ENCODE measurements at regions not wholly inside any gene's neighbourhood (a gene's known extent, or its start where the extent isn't known, plus 50 kb on each side); places are given as distances from the start of the nearest gene placed in this dataset.

- no peaks in the 10 kb centered on the region for H3K4me1 ChIP-seq (ENCODE audit: low read length)
- no peak overlapping the region for H3K9ac ChIP-seq (ENCODE audit: low read length)
- H3K27ac ChIP-seq (ENCODE audit: low read length) = no peak overlapping the region
- no peak for TF ChIP-seq EZH2phosphoT487 (IDR thresholded peaks at IDR 0.05; ENCODE audit: low read length)
- TF ChIP-seq EZH2 (optimal IDR thresholded peaks at IDR 0.05; ENCODE audit: low read depth, low read length) = no peak
- TF ChIP-seq, protein P1, sequence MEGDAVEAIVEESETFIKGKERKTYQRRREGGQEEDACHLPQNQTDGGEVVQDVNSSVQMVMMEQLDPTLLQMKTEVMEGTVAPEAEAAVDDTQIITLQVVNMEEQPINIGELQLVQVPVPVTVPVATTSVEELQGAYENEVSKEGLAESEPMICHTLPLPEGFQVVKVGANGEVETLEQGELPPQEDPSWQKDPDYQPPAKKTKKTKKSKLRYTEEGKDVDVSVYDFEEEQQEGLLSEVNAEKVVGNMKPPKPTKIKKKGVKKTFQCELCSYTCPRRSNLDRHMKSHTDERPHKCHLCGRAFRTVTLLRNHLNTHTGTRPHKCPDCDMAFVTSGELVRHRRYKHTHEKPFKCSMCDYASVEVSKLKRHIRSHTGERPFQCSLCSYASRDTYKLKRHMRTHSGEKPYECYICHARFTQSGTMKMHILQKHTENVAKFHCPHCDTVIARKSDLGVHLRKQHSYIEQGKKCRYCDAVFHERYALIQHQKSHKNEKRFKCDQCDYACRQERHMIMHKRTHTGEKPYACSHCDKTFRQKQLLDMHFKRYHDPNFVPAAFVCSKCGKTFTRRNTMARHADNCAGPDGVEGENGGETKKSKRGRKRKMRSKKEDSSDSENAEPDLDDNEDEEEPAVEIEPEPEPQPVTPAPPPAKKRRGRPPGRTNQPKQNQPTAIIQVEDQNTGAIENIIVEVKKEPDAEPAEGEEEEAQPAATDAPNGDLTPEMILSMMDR (IDR thresholded peaks at IDR 0.05; ENCODE audit: low read length) = no peak
- no peaks in the 10 kb centered on the region for H4K20me1 ChIP-seq (ENCODE audit: insufficient read depth, low read length)
- no peaks in the 10 kb centered on the region for H3K9me3 ChIP-seq (replicated peaks; ENCODE audit: insufficient read depth, low read length)
- no peak overlapping the region for H3K4me3 ChIP-seq (ENCODE audit: low read length)
- H2AFZ ChIP-seq (ENCODE audit: low read length) = no peak overlapping the region
- no peaks in the 10 kb centered on the region for H3K36me3 ChIP-seq (replicated peaks; ENCODE audit: insufficient read depth, low read length)
- no peaks in the 10 kb centered on the region for H3F3A ChIP-seq (ENCODE audit: insufficient read depth, low read length)
- no peaks in the 10 kb centered on the region for H3K79me2 ChIP-seq (ENCODE audit: low read length)
- H3K4me2 ChIP-seq (ENCODE audit: low read depth, low read length) = no peak overlapping the region
- DNase-seq = no peak
- no peaks in the 10 kb centered on the region for H3K9me2 ChIP-seq (replicated peaks; ENCODE audit: insufficient read depth, low read length)
- peaks cover 77% of the 10 kb centered on the region for H3K27me3 ChIP-seq (replicated peaks; ENCODE audit: insufficient read depth, low read length)
Measured at GRCh38 chr14:101444116-101444515, 117.2 kb upstream of the DIO3 start.

DNA sequence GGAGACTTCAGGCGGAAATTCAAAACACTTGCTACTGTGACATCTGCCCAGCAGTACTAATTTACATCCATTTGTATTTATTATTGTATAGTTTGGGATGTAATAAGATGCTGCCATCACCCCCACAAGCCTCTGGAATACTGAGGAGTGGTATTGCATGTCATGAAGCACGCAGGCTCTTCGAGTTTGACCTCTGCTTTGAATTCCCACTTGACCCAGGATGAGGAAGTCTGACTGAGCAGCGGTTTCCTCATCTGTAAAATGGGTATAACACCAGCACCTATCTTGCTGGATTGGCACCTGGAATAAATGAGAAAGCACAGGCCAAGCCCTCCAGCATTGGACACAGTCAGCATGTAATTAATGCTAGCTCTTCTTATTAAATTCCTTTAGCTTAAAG, 116.0 kb upstream of the DIO3 start:
- TF ChIP-seq, protein P1 (IDR thresholded peaks at IDR 0.05; ENCODE audit: low read length) = no peak
- no peak for TF ChIP-seq EZH2 (optimal IDR thresholded peaks at IDR 0.05; ENCODE audit: low read depth, low read length)
- no peak for TF ChIP-seq EZH2phosphoT487 (IDR thresholded peaks at IDR 0.05; ENCODE audit: low read length)

DNA sequence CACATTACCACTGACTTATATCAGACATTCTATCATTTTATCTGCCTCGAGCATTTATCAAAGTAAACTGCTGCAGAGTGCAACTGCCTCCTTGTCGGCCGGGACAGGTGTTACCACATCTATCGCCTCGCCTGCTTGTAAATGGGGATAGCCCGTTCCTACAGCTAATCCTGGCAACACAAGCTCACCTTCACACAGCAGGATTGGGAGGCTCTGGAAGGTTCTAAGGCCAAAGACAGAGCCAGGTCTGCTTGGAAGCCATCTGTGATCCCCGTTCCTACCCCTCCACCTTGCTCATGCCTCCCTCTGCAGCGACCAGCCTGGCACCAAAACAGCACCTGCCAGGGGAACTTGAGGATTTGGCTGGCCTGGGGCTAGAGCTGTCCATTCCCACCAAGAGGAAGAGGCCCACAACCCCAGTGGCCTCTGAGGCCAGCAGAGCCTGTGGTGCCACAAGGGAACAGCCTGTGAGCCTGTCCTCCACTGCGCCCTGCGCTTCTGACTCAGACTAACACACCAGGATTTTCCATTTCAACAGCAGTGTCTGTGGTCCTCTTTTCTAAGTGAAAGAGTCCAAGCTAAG, 114.8 kb upstream of the DIO3 start:
- DNase-seq = no peak

More for the DNA sequence above, 116.0 kb upstream of the DIO3 start:
- Histone ChIP-seq H3K36me3 (replicated peaks; ENCODE audit: insufficient read depth, low read length) (no peaks in the 10 kb centered on the region), H3K27ac (ENCODE audit: low read length) (no peak overlapping the region), H3K9me2 (replicated peaks; ENCODE audit: insufficient read depth, low read length) (no peaks in the 10 kb centered on the region), H3F3A (ENCODE audit: insufficient read depth, low read length) (no peaks in the 10 kb centered on the region), H3K79me2 (ENCODE audit: low read length) (no peaks in the 10 kb centered on the region), H3K9me3 (replicated peaks; ENCODE audit: insufficient read depth, low read length) (no peaks in the 10 kb centered on the region), H3K4me2 (ENCODE audit: low read depth, low read length) (no peak overlapping the region), H3K4me3 (ENCODE audit: low read length) (no peak overlapping the region), H3K9ac (ENCODE audit: low read length) (no peak overlapping the region), H3K4me1 (ENCODE audit: low read length) (no peaks in the 10 kb centered on the region), H3K27me3 (replicated peaks; ENCODE audit: insufficient read depth, low read length) (peaks cover 66% of the 10 kb centered on the region), H4K20me1 (ENCODE audit: insufficient read depth, low read length) (no peaks in the 10 kb centered on the region), H2AFZ (ENCODE audit: low read length) (no peak overlapping the region)
- no peak for DNase-seq

More for the DNA sequence above, 114.8 kb upstream of the DIO3 start:
- Histone ChIP-seq H3K9me2 (replicated peaks; ENCODE audit: insufficient read depth, low read length) (no peaks in the 10 kb centered on the region), H3K36me3 (replicated peaks; ENCODE audit: insufficient read depth, low read length) (no peaks in the 10 kb centered on the region), H3K9ac (ENCODE audit: low read length) (no peak overlapping the region), H3F3A (ENCODE audit: insufficient read depth, low read length) (no peaks in the 10 kb centered on the region), H3K4me1 (ENCODE audit: low read length) (no peaks in the 10 kb centered on the region), H2AFZ (ENCODE audit: low read length) (no peak overlapping the region), H4K20me1 (ENCODE audit: insufficient read depth, low read length) (no peaks in the 10 kb centered on the region), H3K9me3 (replicated peaks; ENCODE audit: insufficient read depth, low read length) (no peaks in the 10 kb centered on the region), H3K27ac (ENCODE audit: low read length) (no peak overlapping the region), H3K4me3 (ENCODE audit: low read length) (no peak overlapping the region), H3K4me2 (ENCODE audit: low read depth, low read length) (no peak overlapping the region), H3K27me3 (replicated peaks; ENCODE audit: insufficient read depth, low read length) (peaks cover 61% of the 10 kb centered on the region), H3K79me2 (ENCODE audit: low read length) (no peaks in the 10 kb centered on the region)
- TF ChIP-seq EZH2phosphoT487 (IDR thresholded peaks at IDR 0.05; ENCODE audit: low read length) = no peak
- TF ChIP-seq EZH2 (optimal IDR thresholded peaks at IDR 0.05; ENCODE audit: low read depth, low read length) = no peak
- TF ChIP-seq, protein P1 (IDR thresholded peaks at IDR 0.05; ENCODE audit: low read length) = no peak

Data from MM.1S (cell line).